ENCODE measurements at regions not wholly inside any gene's neighbourhood (a gene's known extent, or its start where the extent isn't known, plus 50 kb on each side); places are given as distances from the start of the nearest gene placed in this dataset.

GRCh38 chr7:94838717-94839116 is 68.7 kb upstream of the PPP1R9A start:
- H3T11ph ChIP-seq (ENCODE audit: low read length) = no peak overlapping the region
- H3K4me2 ChIP-seq (ENCODE audit: insufficient read depth, insufficient read length, low read length) = no peak overlapping the region
- H3K14ac ChIP-seq (ENCODE audit: insufficient read depth, low read length) = no peak overlapping the region
- H4K20me1 ChIP-seq (ENCODE audit: control insufficient read depth, insufficient read depth, insufficient read length) = no peaks in the 10 kb centered on the region
- no peaks in the 10 kb centered on the region for H3K4me1 ChIP-seq (ENCODE audit: insufficient read depth, low read length)
- no peak overlapping the region for H3K4me3 Mint-ChIP-seq
- H2AK5ac ChIP-seq (ENCODE audit: insufficient read length, low read length) = no peak overlapping the region
- WGBS (ENCODE audit: extremely low coverage, insufficient read length, low lambda C conversion rate) = no CpG with 5 or more reads among the region's 3 CpGs
- no peak overlapping the region for H2BK15ac ChIP-seq (ENCODE audit: low read depth, low read length)
- H3K9me3 Mint-ChIP-seq = peaks cover 47 to 52% of the 10 kb centered on the region in 2 experiments
- no peaks in the 10 kb centered on the region for H3K23me2 ChIP-seq (ENCODE audit: insufficient read length, low read depth, low read length, poor library complexity, severe bottlenecking)
- no peak overlapping the region for H2BK120ac ChIP-seq (ENCODE audit: low read depth, low read length, poor library complexity, severe bottlenecking)
- no peak overlapping the region for H3K9ac ChIP-seq (ENCODE audit: extremely low read depth, insufficient read length, low read length)
- H2BK5ac ChIP-seq (ENCODE audit: insufficient read length, low read length) = no peak overlapping the region
- no peak for TF ChIP-seq CTCF (conservative IDR thresholded peaks at IDR 0.05)
- peaks cover under 1% of the 10 kb centered on the region for H3K27me3 Mint-ChIP-seq (ENCODE audit: low read depth)
- no peak overlapping the region for H3K27ac ChIP-seq (ENCODE audit: insufficient read length, low read depth, low read length)
- no peak overlapping the region for H2BK20ac ChIP-seq (ENCODE audit: low read depth, low read length, poor library complexity, severe bottlenecking)
- no peaks in the 10 kb centered on the region; a peak in 1 of 4 replicates for H3K4me1 Mint-ChIP-seq
- no peak overlapping the region for H4K5ac ChIP-seq (ENCODE audit: insufficient read length, low read depth, low read length)
- no peaks in the 10 kb centered on the region for H3K79me2 ChIP-seq (ENCODE audit: insufficient read depth, low read length)
- H3K9me3 ChIP-seq (ENCODE audit: control insufficient read depth, low read depth, low read length) = peaks cover 16% of the 10 kb centered on the region
- H3K56ac ChIP-seq (ENCODE audit: insufficient read length, low read depth, low read length) = no peak overlapping the region
- H2BK12ac ChIP-seq (ENCODE audit: insufficient read length, low read depth, low read length) = no peak overlapping the region
- no peak overlapping the region for H2AFZ ChIP-seq (ENCODE audit: low read length)
- H3K23ac ChIP-seq (ENCODE audit: insufficient read length, low read depth, low read length) = no peak overlapping the region
- no peak overlapping the region for H4K91ac ChIP-seq (ENCODE audit: insufficient read length, low read depth, low read length)
- H3K79me1 ChIP-seq (ENCODE audit: insufficient read depth, low read depth, low read length, poor library complexity, severe bottlenecking) = no peaks in the 10 kb centered on the region
- no peaks in the 10 kb centered on the region for H3K27me3 ChIP-seq (ENCODE audit: insufficient read depth, low read length)
- DNase-seq = no peak
- H3K27ac Mint-ChIP-seq = no peak overlapping the region
- no peak overlapping the region for H3K4ac ChIP-seq (ENCODE audit: low read depth, low read length)
- H3K36me3 Mint-ChIP-seq (ENCODE audit: insufficient read depth in 1 of 3, low read depth in 3 of 3) = peaks cover 19 to 40% (median 24%) of the 10 kb centered on the region in 3 experiments
- H3K18ac ChIP-seq (ENCODE audit: insufficient read length, low read depth, low read length) = no peak overlapping the region
- no peak overlapping the region for H4K8ac ChIP-seq (replicated peaks; ENCODE audit: insufficient read length, low read depth, low read length)
